Hepatocyte (in vitro differentiated cells): ENCODE measurements at regions not wholly inside any gene's neighbourhood (a gene's known extent, or its start where the extent isn't known, plus 50 kb on each side); places are given as distances from the start of the nearest gene placed in this dataset.

Experiments
- CTCF ChIP-seq: fragments of 200-600 bp; sonication (generic); IDR thresholded peaks from 2 replicates; pipeline ENCODE4 v1.5.1; 2016; ENCODE audit warnings: antibody characterized with exemption, mild to moderate bottlenecking; ENCODE audit not compliant: poor library complexity
- EZH2 ChIP-seq: fragments of 200-600 bp; sonication (generic); IDR thresholded peaks from 2 replicates; pipeline ENCODE4 v1.6.1; 2016; ENCODE audit warnings: antibody characterized with exemption, mild to moderate bottlenecking, borderline replicate concordance

- TF ChIP-seq CTCF (no peak), EZH2 (no peak)
These were observed 136.0 kb upstream of the ZSWIM2 start for GRCh38 chr2:186984966-186985365.
